A673 (cell line): ENCODE measurements at regions not wholly inside any gene's neighbourhood (a gene's known extent, or its start where the extent isn't known, plus 50 kb on each side); places are given as distances from the start of the nearest gene placed in this dataset.

Experiments used
- CTCF ChIP-seq: fragments of 300-800, 200-600 bp; sonication (generic); conservative IDR thresholded peaks from 2 replicates; pipeline ENCODE4 v1.5.1; 2017; ENCODE audit warnings: low read depth, mild to moderate bottlenecking, antibody characterized with exemption, low read length, moderate library complexity, mixed read lengths
- EZH2 ChIP-seq: fragments of 200-600 bp; sonication (generic); IDR thresholded peaks from 2 replicates; pipeline ENCODE4 v1.6.1; 2017; ENCODE audit warnings: borderline replicate concordance, low read depth, mild to moderate bottlenecking, mixed read lengths, antibody characterized with exemption, low read length; ENCODE audit not compliant: poor library complexity, severe bottlenecking

DNA sequence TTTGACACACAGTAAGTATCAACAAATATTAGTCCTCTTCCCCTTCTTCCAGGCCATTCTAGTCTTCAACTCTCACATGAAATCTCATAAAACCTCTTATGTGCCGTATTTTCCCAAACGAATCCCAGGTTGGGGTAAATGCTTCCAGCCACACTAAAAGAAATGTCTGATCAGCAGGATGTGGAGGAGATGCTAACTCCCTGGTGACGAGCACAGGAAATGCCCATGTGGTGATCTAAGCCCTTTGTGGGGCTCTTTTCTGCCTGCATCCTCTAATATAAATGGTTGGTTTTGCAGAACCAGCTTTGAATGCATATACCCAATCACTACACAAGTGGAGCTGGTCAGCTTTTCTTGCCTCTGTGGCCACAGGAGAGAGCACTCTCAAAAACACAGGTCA lies 498.2 kb upstream of the ERCC4 start:
- TF ChIP-seq CTCF: no peak
- TF ChIP-seq EZH2: no peak
